HG02884 (cell line): ENCODE measurements at regions not wholly inside any gene's neighbourhood (a gene's known extent, or its start where the extent isn't known, plus 50 kb on each side); places are given as distances from the start of the nearest gene placed in this dataset.
"Not testable (repeated sequence)": the region's sequence is repeated elsewhere in the genome, so short reads cannot be mapped to it uniquely, and the experiment has no call there.

Experiments used
- ATAC-seq: cut with Tn5 transposase; IDR thresholded peaks from one replicate; pipeline ENCODE4 v1.9.1; 2021; ENCODE audit warnings: mild to moderate bottlenecking, moderate library complexity; ENCODE audit not compliant: unreplicated experiment

GRCh38 chr5:10133830-10134229, 115.9 kb downstream of the ATPSCKMT start:
- ATAC-seq = no peak

- ATAC-seq = no peak
These were observed 118.8 kb downstream of the ATPSCKMT start for GRCh38 chr5:10130881-10131280.

- ATAC-seq = no peak
These were observed 122.8 kb downstream of the ATPSCKMT start for GRCh38 chr5:10126900-10127299.

GRCh38 chr5:10125116-10125515, 124.6 kb downstream of the ATPSCKMT start:
- ATAC-seq = no peak

GRCh38 chr5:10124287-10124686, 125.4 kb downstream of the ATPSCKMT start:
- ATAC-seq = no peak

- ATAC-seq = no peak
These were observed 126.3 kb downstream of the ATPSCKMT start for GRCh38 chr5:10123254-10123989.

- no peak for ATAC-seq
These were observed 127.5 kb downstream of the ATPSCKMT start for GRCh38 chr5:10122076-10122726.

- no peak for ATAC-seq
These were observed 128.8 kb downstream of the ATPSCKMT start for GRCh38 chr5:10120934-10121333.

GRCh38 chr5:10118150-10118549, 131.5 kb downstream of the ATPSCKMT start:
- no peak for ATAC-seq

GRCh38 chr5:10116594-10116993, 133.1 kb downstream of the ATPSCKMT start:
- no peak for ATAC-seq

GRCh38 chr5:10115669-10116068, 134.0 kb downstream of the ATPSCKMT start:
- ATAC-seq = no peak

- no peak for ATAC-seq
These were observed 138.1 kb downstream of the ATPSCKMT start for GRCh38 chr5:10111571-10111970.

GRCh38 chr5:10110228-10110627, 139.5 kb downstream of the ATPSCKMT start:
- ATAC-seq = no peak

GRCh38 chr5:10109299-10109698, 140.4 kb downstream of the ATPSCKMT start:
- ATAC-seq = no peak

GRCh38 chr5:10106806-10107205, 142.9 kb downstream of the ATPSCKMT start:
- no peak for ATAC-seq

GRCh38 chr5:10106285-10106684, 143.4 kb downstream of the ATPSCKMT start:
- ATAC-seq = no peak

GRCh38 chr5:10102706-10103497, 146.8 kb downstream of the ATPSCKMT start:
- no peak for ATAC-seq

- not testable (repeated sequence) for ATAC-seq
These were observed 147.5 kb downstream of the ATPSCKMT start for GRCh38 chr5:10102235-10102634.

- ATAC-seq = no peak
These were observed 150.1 kb downstream of the ATPSCKMT start for GRCh38 chr5:10099548-10099947.

- ATAC-seq = no peak
These were observed 158.0 kb downstream of the ATPSCKMT start for GRCh38 chr5:10091701-10092100.

- no peak for ATAC-seq
These were observed 159.6 kb downstream of the ATPSCKMT start for GRCh38 chr5:10090074-10090473.

GRCh38 chr5:10085185-10085584, 164.5 kb downstream of the ATPSCKMT start:
- no peak for ATAC-seq
